OCI-LY7 (cell line): ENCODE measurements at regions not wholly inside any gene's neighbourhood (a gene's known extent, or its start where the extent isn't known, plus 50 kb on each side); places are given as distances from the start of the nearest gene placed in this dataset.

Source experiments
- BruUV-seq: library from RNA; stranded (reverse); fragments of 400-500 nt; replicated peaks from 2 replicates; lab custom pipeline; 2021; lab: Mats Ljungman, UMichigan
- CTCF ChIA-PET: fragments of 300-600 bp; sonication (Branson Sonifier 250); formaldehyde crosslinking; loops from one replicate; lab custom pipeline; 2022; ENCODE audit warnings: antibody characterized with exemption; ENCODE audit not compliant: unreplicated experiment; lab: Charles Lee
- POLR2A ChIA-PET: fragments of 300-600 bp; sonication (Branson Sonifier 250); formaldehyde crosslinking; loops from one replicate; lab custom pipeline; 2022; ENCODE audit warnings: antibody characterized with exemption; lab: Charles Lee
- DNase-seq: peaks from one replicate; pipeline ENCODE4 v3.0.0-alpha.2; 2015; ENCODE audit warnings: low spot score
- H2AFZ ChIP-seq: fragments of 200-600 bp; sonication (generic), shearing (Covaris generic); 2 replicates; pipeline ENCODE4 v1.6.1; 2014; ENCODE audit warnings: mild to moderate bottlenecking, antibody characterized with exemption, low read length, moderate library complexity
- H3K27ac ChIP-seq: fragments of 200-600 bp; sonication (generic); 2 replicates; pipeline ENCODE4 v1.5.1; 2014; ENCODE audit warnings: mixed run types, low read depth, mild to moderate bottlenecking, moderate library complexity, low read length, inconsistent platforms; ENCODE audit not compliant: poor library complexity, severe bottlenecking
- H3K36me3 ChIP-seq: fragments of 200-600 bp; sonication (generic); 2 replicates; pipeline ENCODE4 v1.6.1; 2014; ENCODE audit warnings: mild to moderate bottlenecking, antibody characterized with exemption, low read length, moderate library complexity, mixed read lengths; ENCODE audit not compliant: insufficient read depth
- H3K4me1 ChIP-seq: fragments of 200-600 bp; sonication (generic); 2 replicates; pipeline ENCODE4 v1.5.1; 2014; ENCODE audit warnings: mild to moderate bottlenecking, low read length; ENCODE audit not compliant: insufficient read depth, poor library complexity, severe bottlenecking
- H3K4me2 ChIP-seq: fragments of 200-600 bp; sonication (generic); 2 replicates; pipeline ENCODE4 v1.6.1; 2014; ENCODE audit warnings: mild to moderate bottlenecking, low read length
- H3K4me3 ChIP-seq: fragments of 200-600 bp; sonication (generic); 2 replicates; pipeline ENCODE4 v1.5.1; 2014; ENCODE audit warnings: mild to moderate bottlenecking, low read depth, low read length; ENCODE audit not compliant: poor library complexity, severe bottlenecking
- H3K79me2 ChIP-seq: fragments of 200-600 bp; sonication (generic); 2 replicates; pipeline ENCODE4 v1.6.1; 2016; ENCODE audit warnings: low read depth, mild to moderate bottlenecking, low read length, moderate library complexity, mixed read lengths; ENCODE audit not compliant: insufficient read depth
- H3K9me2 ChIP-seq: fragments of 200-600 bp; sonication (generic); 2 replicates; pipeline ENCODE4 v1.6.1; 2016; ENCODE audit warnings: mild to moderate bottlenecking, low read length, mixed read lengths; ENCODE audit not compliant: insufficient read depth
- H3K9me3 ChIP-seq: fragments of 200-600 bp; sonication (generic); 2 replicates; pipeline ENCODE4 v1.6.1; 2014; ENCODE audit warnings: mild to moderate bottlenecking, mixed run types, low read length, mixed read lengths
- H4K20me1 ChIP-seq: fragments of 200-600 bp; sonication (generic); 2 replicates; pipeline ENCODE4 v1.6.1; 2014; ENCODE audit warnings: mild to moderate bottlenecking, antibody characterized with exemption, low read length, moderate library complexity, mixed read lengths; ENCODE audit not compliant: insufficient read depth
- CTCF ChIP-seq: fragments of 200-600 bp; sonication (generic); conservative IDR thresholded peaks from 2 replicates; pipeline ENCODE4 v1.5.1; 2014; ENCODE audit warnings: mild to moderate bottlenecking, antibody characterized with exemption, low read length, moderate library complexity, mixed read lengths
- EZH2phosphoT487 ChIP-seq: fragments of 200-600 bp; sonication (generic); IDR thresholded peaks from 2 replicates; pipeline ENCODE4 v1.6.1; 2018; ENCODE audit warnings: low read depth, borderline replicate concordance, mild to moderate bottlenecking, mixed run types, antibody characterized with exemption, low read length, moderate library complexity, mixed read lengths
- intact Hi-C: fragments of 100-400 bp; cut with micrococcal nuclease; formaldehyde crosslinking; loops from one replicate; pipeline ENCODE4 v1.10.0; 2022; ENCODE audit not compliant: unreplicated experiment

GRCh38 chr1:72693899-72694298, 411.6 kb upstream of the NEGR1 start:
- Histone ChIP-seq H3K4me2 (no peak overlapping the region), H4K20me1 (no peaks in the 10 kb centered on the region), H3K9me3 (peaks cover 6% of the 10 kb centered on the region; the same call in 1 of the 2 replicates), H3K27ac (no peak overlapping the region), H2AFZ (no peak overlapping the region), H3K4me3 (no peak overlapping the region), H3K9me2 (no peaks in the 10 kb centered on the region), H3K4me1 (no peaks in the 10 kb centered on the region), H3K79me2 (no peaks in the 10 kb centered on the region), H3K36me3 (no peaks in the 10 kb centered on the region)
- TF ChIP-seq EZH2phosphoT487 (no peak), CTCF (no peak)
- POLR2A ChIA-PET, result no interaction called here
- no peak for DNase-seq
- intact Hi-C loops, result no loop called here
- BruUV-seq, result no TSS peak
- CTCF ChIA-PET, result no interaction called here

- Histone ChIP-seq H3K9me2 (no peaks in the 10 kb centered on the region), H3K4me2 (no peak overlapping the region), H3K4me3 (no peak overlapping the region), H3K9me3 (peaks cover 6% of the 10 kb centered on the region; the same call in 1 of the 2 replicates), H3K36me3 (no peaks in the 10 kb centered on the region), H2AFZ (no peak overlapping the region), H3K4me1 (no peaks in the 10 kb centered on the region), H4K20me1 (no peaks in the 10 kb centered on the region), H3K79me2 (no peaks in the 10 kb centered on the region), H3K27ac (no peak overlapping the region)
- POLR2A ChIA-PET, result no interaction called here
- intact Hi-C loops, result no loop called here
- BruUV-seq, result no TSS peak
- CTCF ChIA-PET, result no interaction called here
- TF ChIP-seq EZH2phosphoT487, result no peak
- no peak for TF ChIP-seq CTCF
- DNase-seq, result no peak
These were observed 411.0 kb upstream of the NEGR1 start for GRCh38 chr1:72693376-72693775.

GRCh38 chr1:72690871-72691270, 408.5 kb upstream of the NEGR1 start:
- POLR2A ChIA-PET, result interaction anchor here (1.2 kb wide), 1 partner anchor 18 kb away, joined by 3 read pairs; no protein-coding TSS in a partner anchor
- Histone ChIP-seq H3K9me3 (peaks cover 6% of the 10 kb centered on the region; the same call in 1 of the 2 replicates), H3K9me2 (no peaks in the 10 kb centered on the region), H3K79me2 (no peaks in the 10 kb centered on the region), H3K4me1 (no peaks in the 10 kb centered on the region), H3K4me3 (no peak overlapping the region), H3K36me3 (no peaks in the 10 kb centered on the region), H2AFZ (no peak overlapping the region), H3K4me2 (no peak overlapping the region), H4K20me1 (no peaks in the 10 kb centered on the region), H3K27ac (no peak overlapping the region)
- intact Hi-C loops, result no loop called here
- no peak for TF ChIP-seq EZH2phosphoT487
- TF ChIP-seq CTCF, result no peak
- DNase-seq, result no peak
- CTCF ChIA-PET, result no interaction called here
- no TSS peak for BruUV-seq
